ENCODE measurements at regions not wholly inside any gene's neighbourhood (a gene's known extent, or its start where the extent isn't known, plus 50 kb on each side); places are given as distances from the start of the nearest gene placed in this dataset.

DNA sequence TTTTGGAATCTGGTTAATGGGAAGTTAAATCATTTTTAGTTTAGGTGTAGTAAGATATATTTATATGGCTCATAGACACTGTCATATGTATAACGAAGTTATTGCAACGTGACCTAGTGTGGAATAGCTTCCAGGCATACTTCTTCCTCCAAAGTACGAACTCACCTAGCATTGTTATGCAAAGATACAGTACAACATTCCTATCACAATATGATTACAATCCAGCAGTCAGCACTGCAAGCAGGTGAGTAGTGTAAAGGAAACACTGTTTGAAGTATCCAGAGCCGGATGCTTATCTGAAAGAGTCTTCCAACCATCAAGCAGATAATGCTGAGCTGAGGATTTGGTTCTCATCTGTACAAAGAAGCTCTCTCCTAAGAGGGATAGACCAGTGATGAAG is 754.4 kb upstream of the IGFBP3 start:
- no peak for DNase-seq (ENCODE audit: low read depth)

GRCh38 chr7:46672861-46673260 is 751.8 kb upstream of the IGFBP3 start:
- DNase-seq (ENCODE audit: low read depth), result no peak

DNA sequence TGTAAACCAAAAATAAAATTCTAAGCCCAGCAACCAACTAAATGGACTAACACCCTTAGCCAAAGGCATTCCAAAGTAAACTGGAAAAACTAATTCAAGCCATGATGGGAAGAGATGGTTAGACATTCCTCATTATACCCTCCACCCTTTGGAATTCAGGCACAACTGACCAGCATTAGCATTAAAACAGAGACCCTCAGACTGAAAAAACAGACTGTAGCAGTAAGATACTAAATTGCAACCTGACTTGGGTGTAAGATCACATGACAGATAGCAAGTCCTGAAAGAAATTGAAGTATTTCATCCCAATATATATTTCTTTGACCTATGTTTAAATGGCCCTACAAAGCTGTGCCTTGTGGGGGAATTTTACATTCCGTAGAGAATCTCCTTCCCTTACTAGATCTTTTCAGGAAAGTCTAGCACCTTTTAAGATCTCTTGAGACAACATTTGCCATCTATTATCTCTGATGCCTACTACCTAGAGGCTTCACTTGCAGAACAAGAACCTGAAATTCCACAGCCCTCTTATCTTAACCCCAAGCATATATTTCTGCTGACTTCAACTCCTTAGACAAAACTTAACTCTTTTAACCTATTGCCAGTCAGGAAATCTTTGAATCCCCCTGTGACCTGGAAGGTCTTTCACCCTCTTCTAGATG is 750.2 kb upstream of the IGFBP3 start:
- no peak for DNase-seq (ENCODE audit: low read depth)

DNA sequence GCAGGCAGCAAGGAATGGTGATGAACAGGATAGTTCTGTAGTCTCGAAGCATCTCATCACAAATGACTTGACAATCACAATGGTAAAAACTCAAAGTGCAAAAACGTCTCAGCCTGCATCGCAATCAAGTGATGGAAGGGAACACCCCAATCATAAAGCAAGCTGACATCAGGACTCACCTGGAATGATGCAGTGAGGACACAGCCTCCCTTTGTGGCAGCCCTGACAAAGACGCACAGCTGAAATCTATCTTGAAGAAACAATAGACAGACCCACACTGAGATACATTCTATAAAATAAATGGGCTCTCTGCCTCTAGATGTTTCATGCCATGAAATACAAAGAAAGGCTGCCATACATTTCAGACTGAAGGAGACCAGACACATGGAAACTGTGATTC is 748.0 kb upstream of the IGFBP3 start:
- DNase-seq (ENCODE audit: low read depth), result no peak

- no peak for DNase-seq (ENCODE audit: low read depth)
Observed at GRCh38 chr7:46664453-46664852, 743.4 kb upstream of the IGFBP3 start.

DNA sequence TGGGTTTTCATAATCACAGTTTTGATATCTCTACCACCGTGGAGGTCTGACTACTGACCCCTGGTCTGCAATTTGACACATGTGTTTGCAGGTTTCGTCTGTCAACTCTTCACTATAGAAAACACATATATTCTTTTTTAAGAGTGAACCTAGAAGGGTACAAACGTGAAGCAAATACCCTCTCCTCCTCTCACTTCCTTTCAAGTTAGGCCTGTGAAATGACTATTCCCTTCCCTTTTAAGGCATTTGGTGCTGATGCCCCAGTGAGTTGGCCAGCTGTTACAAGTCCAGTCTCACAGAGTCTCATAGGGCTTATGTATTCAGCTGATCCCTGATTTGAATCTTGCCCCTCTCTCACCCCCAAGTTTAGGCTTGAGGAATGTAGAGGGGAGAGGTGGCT is 742.0 kb upstream of the IGFBP3 start:
- no peak for DNase-seq (ENCODE audit: low read depth)

DNA sequence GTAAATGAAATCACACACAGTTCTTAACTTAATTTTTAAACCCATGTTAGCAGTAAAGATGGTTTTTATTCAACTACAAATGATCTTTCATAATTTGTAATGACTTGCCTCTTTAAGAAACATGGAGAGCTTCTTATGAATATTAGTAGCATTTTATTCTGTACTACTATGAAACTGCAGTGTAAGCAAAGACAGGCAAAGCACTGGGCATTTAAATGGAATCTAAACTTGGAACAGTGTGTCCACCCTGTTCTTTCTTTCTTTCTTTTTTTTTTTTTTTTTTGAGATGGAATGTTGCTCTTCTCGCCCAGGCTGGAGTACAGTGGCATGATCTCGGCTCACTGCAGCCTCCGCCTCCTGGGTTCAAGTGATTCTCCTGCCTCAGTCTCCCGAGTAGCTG is 740.4 kb upstream of the IGFBP3 start:
- no peak for DNase-seq (ENCODE audit: low read depth)

DNA sequence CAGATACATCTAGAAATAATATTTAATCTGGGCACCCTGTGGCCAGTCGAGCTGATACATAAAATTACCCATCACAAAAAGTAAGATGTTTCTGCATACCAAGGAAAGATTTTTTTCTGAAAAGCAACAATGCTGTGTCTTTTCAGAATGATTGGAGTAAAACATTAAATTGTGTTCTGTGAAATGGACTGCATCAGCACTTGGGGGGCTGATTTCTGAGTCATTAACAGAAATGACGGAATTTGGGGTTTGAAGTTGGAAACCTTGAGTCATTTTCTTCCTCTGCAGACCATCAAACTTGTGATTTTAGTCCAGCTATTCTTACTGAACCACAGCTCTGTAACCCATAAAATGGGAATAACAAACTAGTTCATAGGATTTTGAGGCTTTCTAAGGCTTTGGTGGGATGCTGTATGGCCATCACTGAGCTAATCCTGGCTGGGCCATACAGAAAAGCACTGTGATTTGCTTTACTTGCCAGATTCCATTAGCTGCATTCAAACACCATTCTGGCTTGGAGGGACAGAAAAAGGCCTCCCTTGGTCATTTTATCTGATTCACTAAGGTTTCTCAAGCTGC is 739.4 kb upstream of the IGFBP3 start:
- no peak for DNase-seq (ENCODE audit: low read depth)

DNA sequence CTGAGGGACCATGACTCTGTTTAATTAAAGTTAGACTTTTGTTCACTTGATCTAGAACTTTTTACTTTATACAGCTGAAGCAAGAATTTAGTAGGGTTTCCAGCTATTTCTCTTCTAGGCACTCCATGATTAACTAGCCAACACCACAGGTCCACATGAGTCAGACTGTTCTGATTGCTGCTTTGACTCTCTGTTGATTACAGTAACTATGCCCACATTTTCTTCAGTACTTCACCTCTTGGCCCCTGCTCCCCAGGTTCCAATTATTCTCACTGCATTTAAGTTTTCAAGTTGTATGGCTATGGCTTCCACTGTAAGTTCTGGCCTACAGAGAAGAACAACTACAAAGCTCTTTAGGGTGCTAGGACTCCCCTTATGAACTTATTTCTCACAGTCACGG is 737.2 kb upstream of the IGFBP3 start:
- no peak for DNase-seq (ENCODE audit: low read depth)

DNA sequence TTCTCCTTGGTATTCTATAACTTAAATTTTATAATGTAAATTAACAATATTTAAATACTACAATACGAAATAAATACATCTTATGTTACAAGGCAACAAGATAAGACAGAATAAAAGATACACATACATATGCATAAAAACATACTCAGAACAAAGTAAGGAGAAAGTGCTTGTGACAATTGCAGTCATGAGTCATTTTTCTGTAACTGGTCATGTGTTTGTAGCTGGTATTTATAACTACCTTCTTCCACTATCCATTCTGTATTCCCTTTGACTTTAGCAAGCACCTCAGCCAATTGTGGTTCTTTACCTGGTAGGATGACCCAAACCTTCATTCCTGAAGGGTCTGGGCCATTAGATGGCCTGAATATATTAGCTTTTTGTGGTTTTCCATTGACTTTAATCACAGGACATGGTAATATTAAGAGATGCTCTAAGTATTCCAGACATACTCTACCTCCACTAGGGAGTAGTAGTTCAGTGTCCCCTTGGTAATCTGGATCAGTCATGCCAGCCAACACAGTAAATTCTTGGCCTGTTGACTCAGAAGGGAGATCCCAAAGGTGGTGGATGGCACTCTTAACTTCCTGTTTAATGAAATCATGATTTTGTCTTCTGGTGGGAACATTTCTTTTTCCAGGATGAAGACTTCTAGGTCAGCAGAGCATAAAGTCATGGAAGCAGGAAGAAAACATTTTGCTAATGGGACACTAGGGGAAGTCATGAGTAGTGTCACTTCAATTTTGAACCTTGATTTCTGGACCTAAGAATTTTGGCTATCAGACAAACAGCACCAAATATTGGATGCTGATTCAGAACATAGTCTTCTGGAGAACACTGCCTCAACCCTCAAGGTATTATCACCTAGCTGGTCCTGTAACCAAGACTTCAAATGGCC is 733.7 kb upstream of the IGFBP3 start:
- DNase-seq (ENCODE audit: low read depth), result no peak

DNA sequence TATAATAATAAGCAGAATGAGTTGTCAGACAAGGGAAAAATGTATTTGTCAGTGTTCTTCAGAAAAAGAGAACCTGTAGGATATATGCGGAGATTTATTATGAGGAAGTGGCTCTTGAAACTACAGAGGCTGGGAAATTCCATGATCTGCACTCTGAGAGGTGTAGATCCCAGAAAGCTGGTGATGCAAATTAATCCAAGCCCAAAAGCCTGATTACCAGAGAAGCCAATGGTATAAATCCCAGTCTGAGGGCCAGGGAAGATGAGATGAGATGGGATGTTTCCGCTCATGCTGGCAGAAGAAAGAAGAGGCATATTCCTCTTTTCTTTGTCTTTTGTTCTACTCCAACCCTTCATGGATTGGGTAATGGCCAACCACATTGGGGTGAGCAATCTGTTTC is 732.8 kb upstream of the IGFBP3 start:
- no peak for DNase-seq (ENCODE audit: low read depth)

- DNase-seq (ENCODE audit: low read depth), result no peak
Observed at GRCh38 chr7:46652317-46652716, 731.2 kb upstream of the IGFBP3 start.

GRCh38 chr7:46651561-46652088 is 730.6 kb upstream of the IGFBP3 start:
- no peak for DNase-seq (ENCODE audit: low read depth)

DNA sequence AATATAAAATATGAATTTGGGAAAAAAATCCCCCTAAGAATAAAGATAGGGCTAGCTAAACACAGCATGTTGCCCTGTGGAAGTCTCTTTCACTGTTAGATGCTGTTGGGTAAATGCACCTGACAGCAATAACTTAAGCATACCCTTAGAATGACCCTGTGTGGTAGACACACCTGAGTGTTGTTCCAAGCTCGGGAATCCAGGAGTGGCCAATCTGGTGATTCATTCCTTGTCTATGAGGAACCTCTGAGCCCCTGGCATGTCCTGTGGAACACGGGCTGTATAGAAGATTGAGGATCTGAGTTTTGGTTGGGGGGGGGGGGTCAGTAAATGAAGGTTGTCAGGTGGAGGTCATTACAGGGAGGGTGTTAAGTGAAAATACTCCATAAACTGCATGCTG is 730.0 kb upstream of the IGFBP3 start:
- no peak for DNase-seq (ENCODE audit: low read depth)

GRCh38 chr7:46649876-46650275 is 728.8 kb upstream of the IGFBP3 start:
- DNase-seq (ENCODE audit: low read depth), result no peak

DNA sequence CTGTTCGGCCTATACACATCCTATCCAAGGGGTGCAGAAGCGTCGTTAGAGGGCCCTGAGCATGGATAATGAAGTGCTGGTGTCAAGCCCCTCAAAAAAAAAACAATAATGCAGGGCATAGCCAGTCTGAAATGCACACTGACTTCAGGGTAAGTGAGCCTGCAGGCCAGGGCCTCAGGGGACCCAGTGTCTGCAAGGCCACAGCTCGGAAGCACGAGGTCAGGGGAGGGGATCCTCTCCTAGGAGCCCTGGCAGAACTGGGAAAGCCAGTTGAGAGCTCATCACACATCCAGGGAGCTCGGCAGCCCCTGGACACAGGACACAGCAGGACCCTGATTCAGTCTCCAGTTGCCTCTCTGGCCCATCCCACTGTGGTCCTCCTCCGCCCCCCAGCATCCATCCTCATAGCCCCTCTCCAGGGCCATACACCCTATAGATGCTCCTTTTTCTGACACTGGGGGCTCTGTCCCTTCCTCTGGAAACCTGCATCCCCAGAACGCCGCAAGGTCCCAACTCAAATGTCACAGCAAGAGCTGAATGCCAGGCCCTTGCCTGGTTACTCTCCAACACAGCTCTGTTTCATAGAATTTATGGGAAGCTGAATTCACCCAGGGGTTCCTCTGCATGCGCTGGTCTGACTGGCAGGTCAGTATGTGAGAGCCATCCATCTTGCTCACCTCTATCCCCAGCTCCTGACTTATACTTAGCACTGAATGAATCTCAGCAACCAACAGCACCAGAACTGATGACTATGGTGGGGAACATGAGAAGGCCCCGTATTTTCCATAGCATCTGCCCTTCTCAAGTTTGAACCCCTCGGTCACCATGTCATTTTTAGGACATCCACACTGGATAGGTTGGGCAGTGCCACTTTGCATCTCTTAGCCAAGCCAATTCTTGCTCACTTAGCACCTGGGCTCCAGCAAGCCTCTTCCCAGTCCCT is 717.0 kb upstream of the IGFBP3 start:
- no peak for DNase-seq (ENCODE audit: low read depth)

GRCh38 chr7:46636022-46636421 is 715.0 kb upstream of the IGFBP3 start:
- DNase-seq (ENCODE audit: low read depth), result no peak

- no peak for DNase-seq (ENCODE audit: low read depth)
Observed at GRCh38 chr7:46633630-46634240, 712.7 kb upstream of the IGFBP3 start.

GRCh38 chr7:46633200-46633599 is 712.1 kb upstream of the IGFBP3 start:
- DNase-seq (ENCODE audit: low read depth), result no peak

DNA sequence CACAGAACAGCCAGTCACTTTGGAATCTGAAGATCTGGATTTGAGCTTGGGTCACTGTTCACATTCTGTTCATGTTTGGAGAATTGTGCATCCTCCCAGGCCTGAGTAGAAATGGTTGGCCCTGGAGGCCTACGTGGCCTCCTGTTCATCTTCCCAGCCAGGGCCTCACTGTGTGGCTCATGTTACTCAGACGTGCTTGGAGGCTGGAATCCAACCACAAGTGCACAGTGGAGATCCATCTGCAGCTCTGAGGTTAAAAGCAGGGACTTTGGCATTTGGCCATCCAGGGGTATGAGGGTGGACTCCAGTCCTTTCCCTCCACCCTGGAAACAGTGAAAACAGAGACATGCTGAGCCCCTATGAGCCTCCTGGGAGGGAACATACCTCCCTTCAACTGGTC is 709.0 kb upstream of the IGFBP3 start:
- no peak for DNase-seq (ENCODE audit: low read depth)

DNA sequence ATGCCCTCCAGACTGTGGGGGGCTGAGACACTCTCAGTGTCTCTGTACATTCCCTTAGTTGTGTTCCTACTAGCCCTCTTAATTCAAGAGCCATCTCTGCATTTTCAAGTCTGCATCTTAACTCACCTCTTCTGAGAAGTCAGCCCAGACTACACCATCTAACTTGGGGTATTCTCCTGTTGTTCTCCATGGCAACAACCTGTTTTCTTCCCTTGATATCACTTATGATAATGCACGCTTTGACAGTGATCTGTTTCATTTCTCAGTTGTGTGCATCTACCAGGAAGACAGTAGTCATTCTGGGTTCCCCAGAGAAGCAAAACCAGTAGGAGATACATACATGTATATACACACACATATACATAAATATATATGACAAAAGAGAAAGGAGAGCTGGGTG is 707.3 kb upstream of the IGFBP3 start:
- no peak for DNase-seq (ENCODE audit: low read depth)

All from forelimb muscle (tissue), 1 donor.